SU-DHL-6 (cell line): ENCODE measurements at regions not wholly inside any gene's neighbourhood (a gene's known extent, or its start where the extent isn't known, plus 50 kb on each side); places are given as distances from the start of the nearest gene placed in this dataset.

Source experiments
- EZH2phosphoT487 ChIP-seq: fragments of 200-600 bp; sonication (generic), shearing (Covaris generic); conservative IDR thresholded peaks from 2 replicates; pipeline ENCODE4 v1.6.1; 2018; ENCODE audit warnings: mild to moderate bottlenecking, antibody characterized with exemption, low read length, moderate library complexity, mixed read lengths
- TF ChIP-seq, protein P1 (sequence below): fragments of 200-600 bp; sonication (generic); IDR thresholded peaks from one replicate; pipeline ENCODE4 v1.5.1; 2017; ENCODE audit warnings: antibody characterized with exemption, mild to moderate bottlenecking, low read length, moderate library complexity; ENCODE audit not compliant: insufficient read depth, poor library complexity, severe bottlenecking

DNA sequence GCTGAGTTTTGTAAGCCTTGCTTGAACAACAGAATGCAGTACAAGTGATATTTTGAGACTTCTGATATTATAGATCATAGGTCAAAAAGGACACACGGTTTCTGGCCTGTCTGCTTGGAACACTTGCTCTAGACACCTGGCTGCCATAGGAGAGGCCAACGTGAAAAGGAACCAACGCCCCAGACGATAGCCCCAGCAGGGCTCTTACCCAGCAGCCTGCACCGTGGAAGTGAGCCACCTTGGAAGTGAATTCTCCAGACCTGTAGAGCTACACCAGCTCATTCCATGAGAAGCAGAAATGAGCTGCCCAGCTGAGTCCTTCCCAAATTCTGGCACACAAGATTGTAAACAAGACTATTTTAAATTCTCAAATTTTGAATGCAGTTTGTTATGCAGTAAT is 323.1 kb downstream of the FBXO8 start:
- TF ChIP-seq, protein P1, sequence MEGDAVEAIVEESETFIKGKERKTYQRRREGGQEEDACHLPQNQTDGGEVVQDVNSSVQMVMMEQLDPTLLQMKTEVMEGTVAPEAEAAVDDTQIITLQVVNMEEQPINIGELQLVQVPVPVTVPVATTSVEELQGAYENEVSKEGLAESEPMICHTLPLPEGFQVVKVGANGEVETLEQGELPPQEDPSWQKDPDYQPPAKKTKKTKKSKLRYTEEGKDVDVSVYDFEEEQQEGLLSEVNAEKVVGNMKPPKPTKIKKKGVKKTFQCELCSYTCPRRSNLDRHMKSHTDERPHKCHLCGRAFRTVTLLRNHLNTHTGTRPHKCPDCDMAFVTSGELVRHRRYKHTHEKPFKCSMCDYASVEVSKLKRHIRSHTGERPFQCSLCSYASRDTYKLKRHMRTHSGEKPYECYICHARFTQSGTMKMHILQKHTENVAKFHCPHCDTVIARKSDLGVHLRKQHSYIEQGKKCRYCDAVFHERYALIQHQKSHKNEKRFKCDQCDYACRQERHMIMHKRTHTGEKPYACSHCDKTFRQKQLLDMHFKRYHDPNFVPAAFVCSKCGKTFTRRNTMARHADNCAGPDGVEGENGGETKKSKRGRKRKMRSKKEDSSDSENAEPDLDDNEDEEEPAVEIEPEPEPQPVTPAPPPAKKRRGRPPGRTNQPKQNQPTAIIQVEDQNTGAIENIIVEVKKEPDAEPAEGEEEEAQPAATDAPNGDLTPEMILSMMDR: no peak
- no peak for TF ChIP-seq EZH2phosphoT487
